Liver (tissue), 8 donors: ENCODE measurements at regions not wholly inside any gene's neighbourhood (a gene's known extent, or its start where the extent isn't known, plus 50 kb on each side); places are given as distances from the start of the nearest gene placed in this dataset.

Source experiments
- DNase-seq: peaks from one replicate; pipeline ENCODE4 v3.0.0-alpha.2; 2017; ENCODE audit warnings: low spot score
- H3K27ac ChIP-seq, 2 donors: one replicate each; pipeline ENCODE4 v1.7.0; 2013; ENCODE audit warnings: inconsistent platforms in 2 of 2, low read length in 2 of 2, control low read depth in 1 of 2, low read depth in 1 of 2, mild to moderate bottlenecking in 1 of 2
- H3K27me3 ChIP-seq, 4 donors: one replicate each; pipeline versions ENCODE4 v1.6.1 to v1.7.0; 2013; ENCODE audit warnings: low read length in 3 of 4, inconsistent platforms in 1 of 4, mild to moderate bottlenecking in 1 of 4, moderate library complexity in 1 of 4; ENCODE audit not compliant: control insufficient read depth in 4 of 4, insufficient read depth in 4 of 4
- H3K36me3 ChIP-seq, 4 donors: one replicate each; pipeline versions ENCODE4 v1.6.1 to v1.7.0; 2013; ENCODE audit warnings: low read length in 3 of 4, mild to moderate bottlenecking in 3 of 4, low read depth in 1 of 4, moderate library complexity in 1 of 4; ENCODE audit not compliant: control insufficient read depth in 4 of 4, insufficient read depth in 3 of 4
- H3K4me1 ChIP-seq, 4 donors: one replicate each; pipeline versions ENCODE4 v1.6.1 to v1.7.0; 2013; ENCODE audit warnings: low read length in 3 of 4, mild to moderate bottlenecking in 3 of 4, moderate library complexity in 1 of 4; ENCODE audit not compliant: control insufficient read depth in 4 of 4, insufficient read depth in 4 of 4
- H3K4me3 ChIP-seq, 3 donors: one replicate each; pipeline versions ENCODE4 v1.6.1 to v1.7.0; 2013; ENCODE audit warnings: low read length in 3 of 3, control low read depth in 1 of 3, low read depth in 1 of 3, mild to moderate bottlenecking in 1 of 3
- H3K9ac ChIP-seq, 2 donors: one replicate each; pipeline ENCODE4 v1.7.0; 2013; ENCODE audit warnings: low read length in 2 of 2, mild to moderate bottlenecking in 2 of 2, moderate library complexity in 2 of 2, control low read depth in 1 of 2, low read depth in 1 of 2
- H3K9me3 ChIP-seq, 4 donors: one replicate each; pipeline versions ENCODE4 v1.6.1 to v1.7.0; 2013; ENCODE audit warnings: low read length in 3 of 4; ENCODE audit not compliant: control insufficient read depth in 4 of 4
- FOXA1 ChIP-seq: IDR thresholded peaks from 2 replicates; pipeline ENCODE4 v1.6.1; 2016; ENCODE audit warnings: antibody characterized with exemption
- FOXA2 ChIP-seq: IDR thresholded peaks from 2 replicates; pipeline ENCODE4 v1.6.1; 2016; ENCODE audit warnings: antibody characterized with exemption
- GABPA ChIP-seq, 2 donors: IDR thresholded peaks in 1 of 2; conservative IDR thresholded peaks in 1 of 2; 2 replicates each; pipeline ENCODE4 v1.6.1; 2016; ENCODE audit warnings: antibody characterized with exemption in 2 of 2, mild to moderate bottlenecking in 1 of 2, moderate library complexity in 1 of 2
- HNF4G ChIP-seq: IDR thresholded peaks from 2 replicates; pipeline ENCODE4 v1.6.1; 2016; ENCODE audit warnings: antibody characterized with exemption
- NR2F2 ChIP-seq: IDR thresholded peaks from 2 replicates; pipeline ENCODE4 v1.6.1; 2016; ENCODE audit warnings: antibody characterized with exemption
- RXRA ChIP-seq, 2 donors: IDR thresholded peaks; 2 replicates each; pipeline ENCODE4 v1.6.1; 2017 to 2018; ENCODE audit warnings: antibody characterized with exemption in 2 of 2, mild to moderate bottlenecking in 1 of 2
- YY1 ChIP-seq: IDR thresholded peaks from 2 replicates; pipeline ENCODE4 v1.6.1; 2016; ENCODE audit warnings: antibody characterized with exemption, mild to moderate bottlenecking
- WGBS: extraction: QIAGEN DNeasy Blood & Tissue Kit; methylation state at CpG from one replicate; pipeline ENCODE4 v1.1.7; 2013; 5-methylcytosine and 5-hydroxymethylcytosine counted together
- TF ChIP-seq, protein P1 (sequence below): fragments of 150-350 bp; IDR thresholded peaks from 2 replicates; pipeline ENCODE4 v1.5.1; 2017; ENCODE audit warnings: improper control_type of control experiment, low read depth, low read length; ENCODE audit not compliant: missing input control
- TF ChIP-seq, protein P2 (sequence below): IDR thresholded peaks from 2 replicates; pipeline ENCODE4 v1.6.1; 2016; ENCODE audit warnings: antibody characterized with exemption
- TF ChIP-seq, protein P3 (sequence below): IDR thresholded peaks from 2 replicates; pipeline ENCODE4 v1.6.1; 2016; ENCODE audit warnings: antibody characterized with exemption, mild to moderate bottlenecking
- donor health status: healthy.
- donor health status: healthy.
- donor health status: healthy.
- donor health status: healthy.
- donor health status: healthy.

DNA sequence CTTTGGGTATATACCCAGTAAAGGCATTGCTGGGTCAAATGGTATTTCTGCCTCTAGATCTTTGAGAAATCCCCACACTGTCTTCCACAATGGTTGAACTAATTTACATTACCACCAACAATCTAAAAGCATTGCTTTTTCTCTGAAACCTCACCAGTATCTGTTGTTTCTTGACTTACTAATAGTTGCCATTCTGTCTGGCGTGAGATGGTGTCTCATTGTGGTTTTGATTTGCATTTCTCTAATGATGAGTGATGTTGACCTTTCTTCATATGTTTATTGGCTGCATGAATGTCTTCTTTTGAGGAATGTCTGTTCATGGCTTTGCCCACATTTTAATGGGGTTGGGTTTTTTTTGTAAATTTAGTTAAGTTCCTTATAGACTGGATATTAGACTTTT, 382.6 kb upstream of the ZNF804A start (continued):
- TF ChIP-seq, protein P1, sequence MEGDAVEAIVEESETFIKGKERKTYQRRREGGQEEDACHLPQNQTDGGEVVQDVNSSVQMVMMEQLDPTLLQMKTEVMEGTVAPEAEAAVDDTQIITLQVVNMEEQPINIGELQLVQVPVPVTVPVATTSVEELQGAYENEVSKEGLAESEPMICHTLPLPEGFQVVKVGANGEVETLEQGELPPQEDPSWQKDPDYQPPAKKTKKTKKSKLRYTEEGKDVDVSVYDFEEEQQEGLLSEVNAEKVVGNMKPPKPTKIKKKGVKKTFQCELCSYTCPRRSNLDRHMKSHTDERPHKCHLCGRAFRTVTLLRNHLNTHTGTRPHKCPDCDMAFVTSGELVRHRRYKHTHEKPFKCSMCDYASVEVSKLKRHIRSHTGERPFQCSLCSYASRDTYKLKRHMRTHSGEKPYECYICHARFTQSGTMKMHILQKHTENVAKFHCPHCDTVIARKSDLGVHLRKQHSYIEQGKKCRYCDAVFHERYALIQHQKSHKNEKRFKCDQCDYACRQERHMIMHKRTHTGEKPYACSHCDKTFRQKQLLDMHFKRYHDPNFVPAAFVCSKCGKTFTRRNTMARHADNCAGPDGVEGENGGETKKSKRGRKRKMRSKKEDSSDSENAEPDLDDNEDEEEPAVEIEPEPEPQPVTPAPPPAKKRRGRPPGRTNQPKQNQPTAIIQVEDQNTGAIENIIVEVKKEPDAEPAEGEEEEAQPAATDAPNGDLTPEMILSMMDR, result no peak

DNA sequence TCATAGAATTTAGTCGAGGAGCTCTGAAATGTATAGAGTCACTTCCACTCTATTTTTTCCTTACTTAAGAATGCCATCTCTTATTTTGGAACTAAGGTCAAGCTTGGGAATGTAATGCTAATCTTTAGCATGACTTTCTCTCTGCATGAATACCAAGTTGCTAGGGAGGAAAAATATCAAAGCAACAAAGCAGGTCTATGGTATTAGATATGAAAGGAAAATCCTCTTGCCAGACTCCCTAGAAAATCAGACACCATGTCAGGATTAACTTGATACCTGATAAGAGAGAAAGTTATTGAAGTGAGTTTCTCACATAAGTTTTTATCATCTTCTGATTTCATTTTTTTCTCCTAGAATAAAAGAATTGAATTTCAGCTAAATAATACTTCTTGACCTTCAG, 341.7 kb upstream of the ZNF804A start:
- WGBS, result 63% methylated on average over 1 of the region's 1 CpG
- DNase-seq, result no peak
- TF ChIP-seq, protein P2, sequence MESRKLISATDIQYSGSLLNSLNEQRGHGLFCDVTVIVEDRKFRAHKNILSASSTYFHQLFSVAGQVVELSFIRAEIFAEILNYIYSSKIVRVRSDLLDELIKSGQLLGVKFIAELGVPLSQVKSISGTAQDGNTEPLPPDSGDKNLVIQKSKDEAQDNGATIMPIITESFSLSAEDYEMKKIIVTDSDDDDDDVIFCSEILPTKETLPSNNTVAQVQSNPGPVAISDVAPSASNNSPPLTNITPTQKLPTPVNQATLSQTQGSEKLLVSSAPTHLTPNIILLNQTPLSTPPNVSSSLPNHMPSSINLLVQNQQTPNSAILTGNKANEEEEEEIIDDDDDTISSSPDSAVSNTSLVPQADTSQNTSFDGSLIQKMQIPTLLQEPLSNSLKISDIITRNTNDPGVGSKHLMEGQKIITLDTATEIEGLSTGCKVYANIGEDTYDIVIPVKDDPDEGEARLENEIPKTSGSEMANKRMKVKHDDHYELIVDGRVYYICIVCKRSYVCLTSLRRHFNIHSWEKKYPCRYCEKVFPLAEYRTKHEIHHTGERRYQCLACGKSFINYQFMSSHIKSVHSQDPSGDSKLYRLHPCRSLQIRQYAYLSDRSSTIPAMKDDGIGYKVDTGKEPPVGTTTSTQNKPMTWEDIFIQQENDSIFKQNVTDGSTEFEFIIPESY, result no peak
- TF ChIP-seq, protein P3, sequence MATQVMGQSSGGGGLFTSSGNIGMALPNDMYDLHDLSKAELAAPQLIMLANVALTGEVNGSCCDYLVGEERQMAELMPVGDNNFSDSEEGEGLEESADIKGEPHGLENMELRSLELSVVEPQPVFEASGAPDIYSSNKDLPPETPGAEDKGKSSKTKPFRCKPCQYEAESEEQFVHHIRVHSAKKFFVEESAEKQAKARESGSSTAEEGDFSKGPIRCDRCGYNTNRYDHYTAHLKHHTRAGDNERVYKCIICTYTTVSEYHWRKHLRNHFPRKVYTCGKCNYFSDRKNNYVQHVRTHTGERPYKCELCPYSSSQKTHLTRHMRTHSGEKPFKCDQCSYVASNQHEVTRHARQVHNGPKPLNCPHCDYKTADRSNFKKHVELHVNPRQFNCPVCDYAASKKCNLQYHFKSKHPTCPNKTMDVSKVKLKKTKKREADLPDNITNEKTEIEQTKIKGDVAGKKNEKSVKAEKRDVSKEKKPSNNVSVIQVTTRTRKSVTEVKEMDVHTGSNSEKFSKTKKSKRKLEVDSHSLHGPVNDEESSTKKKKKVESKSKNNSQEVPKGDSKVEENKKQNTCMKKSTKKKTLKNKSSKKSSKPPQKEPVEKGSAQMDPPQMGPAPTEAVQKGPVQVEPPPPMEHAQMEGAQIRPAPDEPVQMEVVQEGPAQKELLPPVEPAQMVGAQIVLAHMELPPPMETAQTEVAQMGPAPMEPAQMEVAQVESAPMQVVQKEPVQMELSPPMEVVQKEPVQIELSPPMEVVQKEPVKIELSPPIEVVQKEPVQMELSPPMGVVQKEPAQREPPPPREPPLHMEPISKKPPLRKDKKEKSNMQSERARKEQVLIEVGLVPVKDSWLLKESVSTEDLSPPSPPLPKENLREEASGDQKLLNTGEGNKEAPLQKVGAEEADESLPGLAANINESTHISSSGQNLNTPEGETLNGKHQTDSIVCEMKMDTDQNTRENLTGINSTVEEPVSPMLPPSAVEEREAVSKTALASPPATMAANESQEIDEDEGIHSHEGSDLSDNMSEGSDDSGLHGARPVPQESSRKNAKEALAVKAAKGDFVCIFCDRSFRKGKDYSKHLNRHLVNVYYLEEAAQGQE, result no peak
- TF ChIP-seq RXRA (IDR thresholded peaks at IDR 0.05) (no peak), GABPA (IDR thresholded peaks at IDR 0.05 in 1 of 2, conservative IDR thresholded peaks at IDR 0.05 in 1 of 2) (no peak), YY1 (no peak)
- no peaks in the 10 kb centered on the region for H3K36me3 ChIP-seq
- H3K4me1 ChIP-seq, result peaks cover 0 to 10% (median 3%) of the 10 kb centered on the region in 4 donors
- H3K4me3 ChIP-seq, result no peak overlapping the region
- H3K27ac ChIP-seq, result no peak overlapping the region
- no peaks in the 10 kb centered on the region for H3K27me3 ChIP-seq
- no peak overlapping the region for H3K9ac ChIP-seq
- no peaks in the 10 kb centered on the region for H3K9me3 ChIP-seq

- H3K4me3 ChIP-seq, result no peak overlapping the region
- peaks cover 0 to 11% (median 5%) of the 10 kb centered on the region in 4 donors for H3K4me1 ChIP-seq
- no peaks in the 10 kb centered on the region for H3K36me3 ChIP-seq
- no peaks in the 10 kb centered on the region for H3K9me3 ChIP-seq
- no peak overlapping the region for H3K9ac ChIP-seq
- H3K27ac ChIP-seq, result peak overlapping the region; percentile 70 to 82
- TF ChIP-seq, protein P3, result no peak
- peak; percentile 50 for TF ChIP-seq FOXA2
- no peak for TF ChIP-seq NR2F2
- no peak for TF ChIP-seq HNF4G
- peak; percentile 32 for TF ChIP-seq FOXA1
- H3K27me3 ChIP-seq, result no peaks in the 10 kb centered on the region
- DNase-seq, result no peak
Observed at GRCh38 chr2:184261331-184261730, 337.0 kb upstream of the ZNF804A start.
